ENCODE measurements at regions not wholly inside any gene's neighbourhood (a gene's known extent, or its start where the extent isn't known, plus 50 kb on each side); places are given as distances from the start of the nearest gene placed in this dataset.

GRCh38 chr6:90758741-90759140 lies 171.9 kb upstream of the MAP3K7 start:
- no peak overlapping the region for H3K4me2 ChIP-seq (ENCODE audit: low read length)
- H3K9ac ChIP-seq (ENCODE audit: low read length) = no peak overlapping the region
- no peaks in the 10 kb centered on the region for H3K36me3 ChIP-seq (replicated peaks; ENCODE audit: low read depth, low read length)
- TF ChIP-seq CTCF (IDR thresholded peaks at IDR 0.05; ENCODE audit: low read depth, low read length) (no peak), EZH2phosphoT487 (IDR thresholded peaks at IDR 0.05; ENCODE audit: low read depth) (no peak)
- no peak overlapping the region for H3K4me3 ChIP-seq (ENCODE audit: low read length)
- no peak overlapping the region for H2AFZ ChIP-seq (ENCODE audit: low read depth, low read length)
- H3K4me1 ChIP-seq (ENCODE audit: low read length) = no peaks in the 10 kb centered on the region
- H3K27me3 ChIP-seq (ENCODE audit: low read depth, low read length) = no peaks in the 10 kb centered on the region
- H3K9me3 ChIP-seq (ENCODE audit: insufficient read depth, low read length) = no peaks in the 10 kb centered on the region
- H3K79me2 ChIP-seq (ENCODE audit: low read length) = no peaks in the 10 kb centered on the region
- H3K27ac ChIP-seq (ENCODE audit: low read length) = no peak overlapping the region
- no peaks in the 10 kb centered on the region for H4K20me1 ChIP-seq (ENCODE audit: insufficient read depth, low read length)

- Histone ChIP-seq H3K9ac (ENCODE audit: low read length) (no peak overlapping the region), H3K27ac (ENCODE audit: low read length) (no peak overlapping the region), H3K9me3 (ENCODE audit: insufficient read depth, low read length) (no peaks in the 10 kb centered on the region), H3K4me1 (ENCODE audit: low read length) (no peaks in the 10 kb centered on the region), H3K27me3 (ENCODE audit: low read depth, low read length) (no peaks in the 10 kb centered on the region), H3K4me2 (ENCODE audit: low read length) (no peak overlapping the region), H3K79me2 (ENCODE audit: low read length) (no peaks in the 10 kb centered on the region), H3K36me3 (replicated peaks; ENCODE audit: low read depth, low read length) (no peaks in the 10 kb centered on the region), H3K4me3 (ENCODE audit: low read length) (no peak overlapping the region), H4K20me1 (ENCODE audit: insufficient read depth, low read length) (no peaks in the 10 kb centered on the region), H2AFZ (ENCODE audit: low read depth, low read length) (no peak overlapping the region)
- no peak for TF ChIP-seq EZH2phosphoT487 (IDR thresholded peaks at IDR 0.05; ENCODE audit: low read depth)
- TF ChIP-seq CTCF (IDR thresholded peaks at IDR 0.05; ENCODE audit: low read depth, low read length) = no peak
Observed at GRCh38 chr6:90753820-90754643, 167.2 kb upstream of the MAP3K7 start.

GRCh38 chr6:90739802-90740201 lies 152.9 kb upstream of the MAP3K7 start:
- Histone ChIP-seq H2AFZ (ENCODE audit: low read depth, low read length) (no peak overlapping the region), H3K9ac (ENCODE audit: low read length) (no peak overlapping the region), H3K9me3 (ENCODE audit: insufficient read depth, low read length) (no peaks in the 10 kb centered on the region), H3K4me3 (ENCODE audit: low read length) (no peak overlapping the region), H4K20me1 (ENCODE audit: insufficient read depth, low read length) (no peaks in the 10 kb centered on the region), H3K4me1 (ENCODE audit: low read length) (no peaks in the 10 kb centered on the region), H3K36me3 (replicated peaks; ENCODE audit: low read depth, low read length) (no peaks in the 10 kb centered on the region), H3K27ac (ENCODE audit: low read length) (no peak overlapping the region), H3K4me2 (ENCODE audit: low read length) (no peak overlapping the region), H3K27me3 (ENCODE audit: low read depth, low read length) (no peaks in the 10 kb centered on the region), H3K79me2 (ENCODE audit: low read length) (no peaks in the 10 kb centered on the region)
- TF ChIP-seq EZH2phosphoT487 (IDR thresholded peaks at IDR 0.05; ENCODE audit: low read depth) = no peak
- TF ChIP-seq CTCF (IDR thresholded peaks at IDR 0.05; ENCODE audit: low read depth, low read length) = no peak

GRCh38 chr6:90739339-90739738 lies 152.5 kb upstream of the MAP3K7 start:
- no peaks in the 10 kb centered on the region for H3K4me1 ChIP-seq (ENCODE audit: low read length)
- TF ChIP-seq EZH2phosphoT487 (IDR thresholded peaks at IDR 0.05; ENCODE audit: low read depth) = no peak
- TF ChIP-seq CTCF (IDR thresholded peaks at IDR 0.05; ENCODE audit: low read depth, low read length) = no peak
- no peak overlapping the region for H3K4me3 ChIP-seq (ENCODE audit: low read length)
- no peaks in the 10 kb centered on the region for H3K36me3 ChIP-seq (replicated peaks; ENCODE audit: low read depth, low read length)
- no peaks in the 10 kb centered on the region for H4K20me1 ChIP-seq (ENCODE audit: insufficient read depth, low read length)
- no peak overlapping the region for H3K27ac ChIP-seq (ENCODE audit: low read length)
- H2AFZ ChIP-seq (ENCODE audit: low read depth, low read length) = no peak overlapping the region
- H3K79me2 ChIP-seq (ENCODE audit: low read length) = no peaks in the 10 kb centered on the region
- H3K9me3 ChIP-seq (ENCODE audit: insufficient read depth, low read length) = no peaks in the 10 kb centered on the region
- H3K4me2 ChIP-seq (ENCODE audit: low read length) = no peak overlapping the region
- no peak overlapping the region for H3K9ac ChIP-seq (ENCODE audit: low read length)
- no peaks in the 10 kb centered on the region for H3K27me3 ChIP-seq (ENCODE audit: low read depth, low read length)

Data from OCI-LY3 (cell line).